Fibroblast of lung (primary cell): ENCODE measurements at regions not wholly inside any gene's neighbourhood (a gene's known extent, or its start where the extent isn't known, plus 50 kb on each side); places are given as distances from the start of the nearest gene placed in this dataset.
A peak's percentile ranks its signal among the peaks of the same experiment; 100 is the strongest.

ENCODE experiments used
- DNase-seq, 2 donors: peaks; one replicate each; pipeline versions ENCODE4 v3.0.0 to v3.0.0-alpha.2; 2010; ENCODE audit warnings: low read depth in 2 of 2
- H2AFZ ChIP-seq: 2 replicates; pipeline ENCODE4 v1.5.1; 2012; ENCODE audit warnings: low read length, control low read depth, inconsistent platforms
- H3K27ac ChIP-seq: 2 replicates; pipeline ENCODE4 v1.5.1; 2011; ENCODE audit warnings: low read length, control low read depth; ENCODE audit not compliant: insufficient read depth
- H3K27me3 ChIP-seq: 2 replicates; pipeline ENCODE4 v1.5.1; 2011; ENCODE audit warnings: mild to moderate bottlenecking, low read length; ENCODE audit not compliant: control insufficient read depth, insufficient read depth
- H3K36me3 ChIP-seq: 2 replicates; pipeline ENCODE4 v1.5.1; 2011; ENCODE audit warnings: low read length; ENCODE audit not compliant: control insufficient read depth, insufficient read depth
- H3K4me1 ChIP-seq: 2 replicates; pipeline ENCODE4 v1.5.1; 2011; ENCODE audit warnings: low read length; ENCODE audit not compliant: control insufficient read depth, insufficient read depth; ENCODE audit errors: extremely low read depth
- H3K4me2 ChIP-seq: 2 replicates; pipeline ENCODE4 v1.5.1; 2011; ENCODE audit warnings: low read length, control low read depth; ENCODE audit not compliant: insufficient read depth; ENCODE audit errors: extremely low read depth
- H3K4me3 ChIP-seq, 4 experiments: fragments of 200-600 bp in 1 of 4; sonication (generic) in 1 of 4; replicated peaks in 1 of 4; 2 replicates each; pipeline ENCODE4 v1.5.1; 2011 to 2016; ENCODE audit warnings: low read length in 4 of 4, low read depth in 3 of 4, mild to moderate bottlenecking in 3 of 4, control low read depth in 2 of 4, inconsistent platforms in 1 of 4, mixed read lengths in 1 of 4; ENCODE audit not compliant: insufficient read depth in 1 of 4; ENCODE audit errors: control extremely low read depth in 1 of 4
- H3K79me2 ChIP-seq: 2 replicates; pipeline ENCODE4 v1.5.1; 2012; ENCODE audit warnings: mild to moderate bottlenecking, low read length, inconsistent platforms; ENCODE audit not compliant: control insufficient read depth, insufficient read depth
- H3K9ac ChIP-seq: 2 replicates; pipeline ENCODE4 v1.5.1; 2011; ENCODE audit warnings: mild to moderate bottlenecking, low read length, control low read depth; ENCODE audit not compliant: insufficient read depth
- H3K9me3 ChIP-seq: 2 replicates; pipeline ENCODE4 v1.5.1; 2012; ENCODE audit warnings: low read depth, low read length; ENCODE audit not compliant: control insufficient read depth, insufficient read depth
- H4K20me1 ChIP-seq: 2 replicates; pipeline ENCODE4 v1.5.1; 2011; ENCODE audit warnings: low read length; ENCODE audit not compliant: control insufficient read depth, insufficient read depth; ENCODE audit errors: extremely low read depth
- EZH2 ChIP-seq: IDR thresholded peaks from 2 replicates; pipeline ENCODE4 v1.5.1; 2012; ENCODE audit warnings: low read length, control low read depth, mild to moderate bottlenecking; ENCODE audit errors: missing control alignments
- TF ChIP-seq, protein P1 (sequence below), 2 donors: IDR thresholded peaks in 1 of 2; conservative IDR thresholded peaks in 1 of 2; 1 replicate in 1 of 2; 2 replicates in 1 of 2; pipeline ENCODE4 v1.5.1; 2011 to 2012; ENCODE audit warnings: low read length in 2 of 2, control low read depth in 1 of 2, inconsistent platforms in 1 of 2, low read depth in 1 of 2, mild to moderate bottlenecking in 1 of 2

DNA sequence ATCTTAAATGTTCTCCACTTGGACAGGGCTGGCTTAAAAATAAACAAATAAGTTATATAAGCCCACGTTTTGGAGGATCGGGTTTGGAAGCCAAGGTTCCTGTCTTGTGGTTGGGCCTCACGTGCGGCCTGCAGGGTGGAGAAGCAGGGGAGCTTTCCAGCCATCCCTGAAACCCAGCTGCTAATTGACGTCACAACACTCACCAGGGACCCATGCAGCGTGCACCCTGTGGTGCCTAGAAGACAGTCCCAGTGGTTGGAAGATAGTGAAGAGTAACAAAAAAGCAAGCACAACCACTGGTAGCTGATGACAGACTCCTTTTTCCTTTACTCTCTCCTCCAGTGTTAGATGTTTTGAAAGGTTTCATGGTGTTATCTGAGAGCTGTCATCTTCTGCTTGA is 142.0 kb upstream of the RBPJ start:
- Histone ChIP-seq H3K79me2 (no peaks in the 10 kb centered on the region), H3K4me2 (no peak overlapping the region), H3K4me1 (peaks cover 15% of the 10 kb centered on the region), H2AFZ (no peak overlapping the region), H4K20me1 (no peaks in the 10 kb centered on the region), H3K9ac (no peak overlapping the region), H3K27ac (peak overlapping the region; percentile 59), H3K36me3 (no peaks in the 10 kb centered on the region), H3K27me3 (no peaks in the 10 kb centered on the region), H3K4me3 (no peak overlapping the region), H3K9me3 (no peaks in the 10 kb centered on the region)
- DNase-seq, result peak in 1 of 2 donors; percentile 65
- no peak for TF ChIP-seq EZH2
- TF ChIP-seq, protein P1, sequence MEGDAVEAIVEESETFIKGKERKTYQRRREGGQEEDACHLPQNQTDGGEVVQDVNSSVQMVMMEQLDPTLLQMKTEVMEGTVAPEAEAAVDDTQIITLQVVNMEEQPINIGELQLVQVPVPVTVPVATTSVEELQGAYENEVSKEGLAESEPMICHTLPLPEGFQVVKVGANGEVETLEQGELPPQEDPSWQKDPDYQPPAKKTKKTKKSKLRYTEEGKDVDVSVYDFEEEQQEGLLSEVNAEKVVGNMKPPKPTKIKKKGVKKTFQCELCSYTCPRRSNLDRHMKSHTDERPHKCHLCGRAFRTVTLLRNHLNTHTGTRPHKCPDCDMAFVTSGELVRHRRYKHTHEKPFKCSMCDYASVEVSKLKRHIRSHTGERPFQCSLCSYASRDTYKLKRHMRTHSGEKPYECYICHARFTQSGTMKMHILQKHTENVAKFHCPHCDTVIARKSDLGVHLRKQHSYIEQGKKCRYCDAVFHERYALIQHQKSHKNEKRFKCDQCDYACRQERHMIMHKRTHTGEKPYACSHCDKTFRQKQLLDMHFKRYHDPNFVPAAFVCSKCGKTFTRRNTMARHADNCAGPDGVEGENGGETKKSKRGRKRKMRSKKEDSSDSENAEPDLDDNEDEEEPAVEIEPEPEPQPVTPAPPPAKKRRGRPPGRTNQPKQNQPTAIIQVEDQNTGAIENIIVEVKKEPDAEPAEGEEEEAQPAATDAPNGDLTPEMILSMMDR (conservative IDR thresholded peaks at IDR 0.05 in 1 of 2, IDR thresholded peaks at IDR 0.05 in 1 of 2; ENCODE audit: low read depth in 1 of 2, low read length in 2 of 2), result no peak

DNA sequence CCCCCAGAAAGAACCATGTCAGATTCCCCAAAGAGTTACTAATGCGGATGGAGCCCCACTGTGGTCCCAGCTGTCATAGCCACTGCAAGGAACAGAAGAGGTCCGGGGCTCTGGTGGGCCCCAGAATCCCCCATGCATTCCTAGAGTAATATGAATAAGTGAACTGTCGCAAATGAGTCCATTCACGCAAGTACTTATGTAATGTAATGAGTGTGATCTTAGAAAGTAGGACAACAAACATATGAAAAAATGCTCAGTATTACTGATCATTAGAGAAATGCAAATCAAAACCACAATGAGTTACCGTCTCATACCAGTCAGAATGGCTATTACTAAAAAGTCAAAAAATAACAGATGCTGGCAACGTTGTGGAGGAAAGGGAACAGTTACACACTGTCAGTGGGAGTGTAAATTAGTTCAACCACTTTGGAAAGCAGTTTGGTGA is 141.5 kb upstream of the RBPJ start:
- peak overlapping the region; percentile 59 for H3K27ac ChIP-seq
- no peak overlapping the region for H2AFZ ChIP-seq
- no peaks in the 10 kb centered on the region for H3K27me3 ChIP-seq
- peaks cover 13% of the 10 kb centered on the region for H3K4me1 ChIP-seq
- no peak overlapping the region for H3K4me3 ChIP-seq
- no peaks in the 10 kb centered on the region for H3K79me2 ChIP-seq
- H3K9ac ChIP-seq, result no peak overlapping the region
- no peaks in the 10 kb centered on the region for H4K20me1 ChIP-seq
- no peaks in the 10 kb centered on the region for H3K9me3 ChIP-seq
- H3K4me2 ChIP-seq, result no peak overlapping the region
- H3K36me3 ChIP-seq, result no peaks in the 10 kb centered on the region
- TF ChIP-seq, protein P1 (conservative IDR thresholded peaks at IDR 0.05 in 1 of 2, IDR thresholded peaks at IDR 0.05 in 1 of 2; ENCODE audit: low read depth in 1 of 2, low read length in 2 of 2), result no peak
- TF ChIP-seq EZH2, result no peak
- DNase-seq, result peak in 1 of 2 donors; percentile 21

DNA sequence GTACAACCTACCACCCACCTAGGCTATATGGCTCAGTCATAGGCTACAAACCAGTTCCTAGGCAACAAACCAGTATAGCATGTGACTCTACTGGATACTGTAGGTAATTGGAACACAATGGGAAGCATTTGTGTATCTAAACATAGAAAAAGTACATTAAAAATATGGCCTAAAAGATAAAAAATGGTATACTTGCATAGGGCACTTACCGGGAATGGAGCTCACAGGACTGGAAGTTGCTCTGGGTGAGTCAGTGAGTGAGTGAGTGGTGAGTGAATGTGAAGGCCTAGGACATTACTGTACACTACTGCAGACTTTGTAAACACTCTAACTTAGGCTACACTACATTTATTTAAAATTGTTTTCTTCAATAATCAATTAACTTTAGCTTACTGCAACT is 139.2 kb upstream of the RBPJ start:
- TF ChIP-seq, protein P1 (conservative IDR thresholded peaks at IDR 0.05 in 1 of 2, IDR thresholded peaks at IDR 0.05 in 1 of 2; ENCODE audit: low read depth in 1 of 2, low read length in 2 of 2), result no peak
- no peak for TF ChIP-seq EZH2
- DNase-seq, result peak; percentile 48 to 57
- Histone ChIP-seq H3K4me1 (peaks cover 6% of the 10 kb centered on the region), H3K79me2 (no peaks in the 10 kb centered on the region), H3K27me3 (no peaks in the 10 kb centered on the region), H2AFZ (no peak overlapping the region), H4K20me1 (no peaks in the 10 kb centered on the region), H3K9ac (no peak overlapping the region), H3K9me3 (no peaks in the 10 kb centered on the region), H3K27ac (peak overlapping the region; percentile 64), H3K36me3 (no peaks in the 10 kb centered on the region), H3K4me2 (no peak overlapping the region), H3K4me3 (no peak overlapping the region)
